ENCODE measurements at regions not wholly inside any gene's neighbourhood (a gene's known extent, or its start where the extent isn't known, plus 50 kb on each side); places are given as distances from the start of the nearest gene placed in this dataset.

GRCh38 chr5:60136841-60137240, 243.3 kb upstream of the PDE4D start:
- TF ChIP-seq, protein P1, sequence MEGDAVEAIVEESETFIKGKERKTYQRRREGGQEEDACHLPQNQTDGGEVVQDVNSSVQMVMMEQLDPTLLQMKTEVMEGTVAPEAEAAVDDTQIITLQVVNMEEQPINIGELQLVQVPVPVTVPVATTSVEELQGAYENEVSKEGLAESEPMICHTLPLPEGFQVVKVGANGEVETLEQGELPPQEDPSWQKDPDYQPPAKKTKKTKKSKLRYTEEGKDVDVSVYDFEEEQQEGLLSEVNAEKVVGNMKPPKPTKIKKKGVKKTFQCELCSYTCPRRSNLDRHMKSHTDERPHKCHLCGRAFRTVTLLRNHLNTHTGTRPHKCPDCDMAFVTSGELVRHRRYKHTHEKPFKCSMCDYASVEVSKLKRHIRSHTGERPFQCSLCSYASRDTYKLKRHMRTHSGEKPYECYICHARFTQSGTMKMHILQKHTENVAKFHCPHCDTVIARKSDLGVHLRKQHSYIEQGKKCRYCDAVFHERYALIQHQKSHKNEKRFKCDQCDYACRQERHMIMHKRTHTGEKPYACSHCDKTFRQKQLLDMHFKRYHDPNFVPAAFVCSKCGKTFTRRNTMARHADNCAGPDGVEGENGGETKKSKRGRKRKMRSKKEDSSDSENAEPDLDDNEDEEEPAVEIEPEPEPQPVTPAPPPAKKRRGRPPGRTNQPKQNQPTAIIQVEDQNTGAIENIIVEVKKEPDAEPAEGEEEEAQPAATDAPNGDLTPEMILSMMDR (IDR thresholded peaks at IDR 0.05) = no peak
- TF ChIP-seq EZH2 (IDR thresholded peaks at IDR 0.05; ENCODE audit: borderline replicate concordance, insufficient read depth, low read depth, low read length, poor library complexity, severe bottlenecking) = no peak
